Activated T-cell treated with anti-CD3 and anti-CD28 coated beads, Interleukin-2, amount 50 U/mL, for 48 hours (primary cell): ENCODE measurements at regions not wholly inside any gene's neighbourhood (a gene's known extent, or its start where the extent isn't known, plus 50 kb on each side); places are given as distances from the start of the nearest gene placed in this dataset.
"Not testable (repeated sequence)": the region's sequence is repeated elsewhere in the genome, so short reads cannot be mapped to it uniquely, and the experiment has no call there.

Source experiments
- DNase-seq, 2 experiments: peaks; one replicate each; pipeline ENCODE4 v3.0.0-alpha.2; 2020

- no peak for DNase-seq
Measured at GRCh38 chr15:100767001-100767825, 112.4 kb upstream of the ALDH1A3 start.

DNA sequence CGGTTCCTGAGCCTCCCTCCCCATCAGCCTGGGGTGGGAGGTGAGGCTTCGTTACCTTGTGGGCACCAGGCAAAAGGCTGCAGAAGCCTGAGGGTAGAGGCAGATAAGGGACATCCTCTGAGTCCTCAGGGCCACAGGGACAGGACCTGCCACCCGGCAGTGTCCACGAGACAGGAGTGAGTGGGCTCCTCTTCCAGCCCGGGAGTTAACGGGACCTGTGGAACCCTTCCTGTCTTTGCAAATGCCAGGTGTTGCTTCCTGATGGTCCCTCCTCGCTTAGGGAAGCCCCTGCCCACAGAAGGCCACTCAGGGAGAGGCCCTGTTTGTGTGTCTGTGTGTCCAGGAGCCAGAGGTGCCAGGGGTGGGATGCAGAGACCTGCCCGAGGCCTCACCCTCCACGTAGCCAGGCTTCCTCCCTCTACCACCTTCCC is 111.1 kb upstream of the ALDH1A3 start:
- no peak for DNase-seq

DNA sequence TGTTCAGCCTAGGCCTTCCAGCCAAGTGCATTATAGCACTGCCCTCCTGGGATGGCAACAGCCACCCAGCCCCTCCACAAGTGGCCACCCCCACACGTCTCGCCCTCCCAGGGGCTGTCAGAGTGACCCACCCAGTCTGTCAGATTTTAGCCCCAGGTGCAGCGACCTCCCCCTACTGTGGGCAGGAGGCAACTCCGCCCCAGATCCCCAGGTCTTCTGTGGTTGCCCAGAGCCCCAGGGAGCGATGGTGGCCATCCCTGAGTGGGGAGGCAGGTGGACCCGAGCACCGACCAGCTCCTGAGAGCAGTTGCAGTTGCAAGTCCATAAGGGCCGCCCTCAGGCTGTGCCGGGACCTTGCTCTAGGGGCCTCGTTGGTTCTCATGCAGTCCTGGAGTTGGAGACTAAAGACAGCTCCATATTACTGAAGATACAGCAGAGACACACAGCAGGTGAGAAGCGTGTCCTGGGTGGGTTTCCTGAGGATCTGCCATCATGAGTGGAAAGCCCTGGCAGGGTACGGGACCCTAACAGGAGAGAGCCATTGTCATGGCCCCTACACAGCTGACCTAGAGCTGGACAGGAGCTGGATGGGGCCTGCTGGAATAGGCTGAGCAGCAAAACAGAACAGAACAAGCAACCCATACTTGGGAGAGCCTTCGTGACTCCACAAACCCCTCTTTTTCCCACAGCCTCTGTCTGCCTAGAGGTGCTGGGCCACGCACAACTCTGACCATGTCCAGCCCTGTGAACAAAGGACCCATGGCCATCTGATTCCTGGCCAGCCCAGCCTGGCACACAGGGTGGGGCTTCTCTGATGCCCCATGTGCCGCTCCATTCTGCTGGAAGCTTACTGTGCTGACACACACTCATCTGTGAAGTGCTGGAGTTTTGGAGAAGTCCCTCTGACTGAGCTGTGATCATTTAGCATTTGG is 110.3 kb upstream of the ALDH1A3 start:
- DNase-seq = no peak

- DNase-seq = no peak
Measured at GRCh38 chr15:100769975-100770340, 109.7 kb upstream of the ALDH1A3 start.

- no peak for DNase-seq
Measured at GRCh38 chr15:100770661-100771584, 108.7 kb upstream of the ALDH1A3 start.

GRCh38 chr15:100771746-100772145 is 107.9 kb upstream of the ALDH1A3 start:
- DNase-seq = no peak

GRCh38 chr15:100772478-100772877 is 107.2 kb upstream of the ALDH1A3 start:
- no peak for DNase-seq

GRCh38 chr15:100772892-100773520 is 106.6 kb upstream of the ALDH1A3 start:
- DNase-seq = no peak

- not testable (repeated sequence) for DNase-seq
Measured at GRCh38 chr15:100774044-100774443, 105.6 kb upstream of the ALDH1A3 start.

DNA sequence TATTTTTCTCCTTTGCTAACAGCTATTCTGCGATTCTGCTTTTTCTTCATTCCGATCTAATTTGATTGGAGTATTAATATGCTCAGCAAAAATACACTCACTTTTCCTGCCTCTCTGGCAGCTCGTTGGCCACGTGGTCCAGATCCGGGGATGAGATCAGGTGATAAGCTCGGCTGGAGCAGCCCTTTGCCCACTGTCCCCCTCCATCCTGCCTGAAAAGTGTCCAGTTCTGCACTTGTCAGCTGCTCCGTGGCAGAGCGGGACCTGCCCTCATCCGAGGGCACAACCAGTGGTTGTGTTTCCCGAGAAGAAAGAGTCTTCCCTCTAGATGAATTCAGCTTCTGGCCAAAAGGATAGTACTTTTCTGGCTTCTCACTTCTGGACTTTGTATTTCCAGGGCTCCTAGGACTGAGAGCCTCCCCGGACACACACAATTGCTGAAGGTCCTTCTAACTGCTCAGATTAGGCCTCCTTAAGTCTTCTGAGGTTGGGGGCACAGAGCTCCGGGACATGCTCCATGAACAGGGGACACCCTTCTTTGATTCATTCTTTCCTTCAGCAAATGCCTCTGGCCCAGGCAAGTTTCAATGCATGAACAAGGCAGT is 103.9 kb upstream of the ALDH1A3 start:
- DNase-seq = no peak

DNA sequence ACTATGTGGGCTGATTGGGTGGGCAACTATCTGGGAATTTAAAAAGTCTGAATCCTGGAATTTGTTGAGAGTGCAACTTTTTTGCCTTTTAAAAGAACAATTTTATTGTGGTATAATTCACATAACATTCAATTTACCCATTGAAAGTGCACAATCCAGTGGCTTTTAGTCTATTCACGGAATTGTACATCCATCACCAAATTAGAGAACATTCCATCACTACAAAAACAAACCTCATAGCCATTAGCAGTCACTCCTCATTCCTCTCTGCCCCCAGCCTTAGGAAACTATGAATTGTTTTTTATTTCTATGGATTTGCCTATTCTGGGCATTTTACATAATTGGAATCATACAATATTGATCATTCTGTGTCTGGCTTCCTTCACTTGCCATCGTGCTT is 101.8 kb upstream of the ALDH1A3 start:
- no peak for DNase-seq

- DNase-seq = no peak
Measured at GRCh38 chr15:100778831-100779288, 100.8 kb upstream of the ALDH1A3 start.

DNA sequence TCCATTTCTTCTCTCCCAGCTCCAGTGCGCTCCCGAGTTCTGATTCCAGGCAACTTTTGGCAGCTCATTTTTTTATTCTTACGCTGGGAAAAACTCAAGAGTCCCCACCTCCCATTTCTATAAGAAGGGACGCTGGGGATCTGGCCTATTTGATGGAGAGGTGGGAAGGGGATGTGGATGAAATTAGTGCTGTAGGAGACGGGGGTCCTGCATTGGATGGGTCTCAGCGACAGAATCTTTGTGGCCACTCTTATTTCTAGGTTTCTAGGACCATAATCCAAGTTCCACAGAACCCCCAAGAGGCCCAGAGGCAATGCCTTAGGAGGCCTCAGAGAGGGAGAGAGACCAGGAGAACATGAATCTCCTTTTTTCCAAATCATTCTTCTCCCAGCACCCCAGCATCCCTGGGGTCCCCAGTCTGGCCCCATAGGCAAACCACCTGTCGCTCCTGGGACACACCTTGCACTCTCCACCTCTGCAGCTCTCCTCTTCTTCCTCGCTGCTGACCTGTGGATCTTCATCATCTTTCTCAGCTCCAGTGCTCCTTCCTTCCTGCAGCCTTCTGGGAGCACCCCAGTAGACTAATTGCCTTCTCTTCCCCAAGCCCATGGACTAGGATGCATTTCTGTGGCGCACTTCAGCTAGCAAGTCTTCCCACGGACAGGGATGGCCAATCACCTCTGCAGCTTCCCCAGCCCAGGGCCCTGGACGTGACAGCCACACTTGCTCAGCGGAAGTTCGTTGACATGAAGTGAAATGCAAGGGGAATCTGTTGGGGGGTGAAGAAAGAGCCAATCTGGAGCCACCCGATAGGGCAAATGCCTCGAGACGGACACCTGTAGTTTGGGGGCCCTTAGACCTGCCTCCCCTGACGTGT is 100.1 kb upstream of the ALDH1A3 start:
- peak in 1 of 2 experiments; percentile 5 for DNase-seq

- no peak for DNase-seq
Measured at GRCh38 chr15:100780208-100780800, 99.3 kb upstream of the ALDH1A3 start.

DNA sequence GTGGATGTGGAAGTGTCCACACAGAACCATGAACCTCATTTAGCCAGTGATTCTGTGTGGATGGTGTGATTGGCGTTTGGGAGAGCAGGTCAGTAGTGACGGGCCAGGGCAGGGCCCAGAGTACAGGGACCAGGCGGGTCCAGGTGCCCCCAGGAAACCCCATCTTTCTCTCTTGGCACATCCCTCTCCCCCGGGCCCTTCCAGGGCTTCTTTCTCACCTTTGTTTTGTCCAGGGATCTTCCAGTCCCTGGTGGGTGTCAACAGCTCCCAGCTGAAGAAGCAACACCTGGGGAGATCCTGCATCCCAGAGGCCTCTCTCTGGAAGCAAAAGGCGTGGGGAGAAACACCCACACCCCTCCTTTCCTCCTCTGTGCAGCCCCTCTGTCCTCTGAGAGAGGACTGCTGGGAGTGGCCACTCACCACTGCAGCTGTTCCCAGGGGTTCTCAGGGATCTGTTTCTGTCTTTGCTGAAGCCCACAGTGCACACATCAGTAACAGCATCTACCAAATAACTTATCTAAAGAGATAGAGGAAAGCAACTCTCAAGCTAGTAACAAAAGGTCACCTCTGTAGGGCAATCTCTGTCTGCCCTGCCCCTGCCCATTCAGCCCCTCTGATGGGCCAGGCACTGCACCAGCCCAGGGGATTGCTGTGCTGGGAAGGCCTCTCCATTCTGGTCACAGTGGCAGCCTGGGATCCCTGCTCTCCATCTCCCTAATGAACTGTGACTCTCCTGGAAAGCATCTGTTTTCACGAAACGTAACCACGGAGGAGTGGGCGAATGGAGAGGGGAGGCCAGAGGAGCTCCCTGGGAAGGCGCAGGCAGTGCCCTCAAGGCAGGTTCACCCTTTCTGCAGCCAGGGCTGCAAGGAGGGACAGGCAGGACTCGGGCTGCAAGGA is 98.3 kb upstream of the ALDH1A3 start:
- DNase-seq = no peak

GRCh38 chr15:100781961-100782530 is 97.6 kb upstream of the ALDH1A3 start:
- DNase-seq = no peak

DNA sequence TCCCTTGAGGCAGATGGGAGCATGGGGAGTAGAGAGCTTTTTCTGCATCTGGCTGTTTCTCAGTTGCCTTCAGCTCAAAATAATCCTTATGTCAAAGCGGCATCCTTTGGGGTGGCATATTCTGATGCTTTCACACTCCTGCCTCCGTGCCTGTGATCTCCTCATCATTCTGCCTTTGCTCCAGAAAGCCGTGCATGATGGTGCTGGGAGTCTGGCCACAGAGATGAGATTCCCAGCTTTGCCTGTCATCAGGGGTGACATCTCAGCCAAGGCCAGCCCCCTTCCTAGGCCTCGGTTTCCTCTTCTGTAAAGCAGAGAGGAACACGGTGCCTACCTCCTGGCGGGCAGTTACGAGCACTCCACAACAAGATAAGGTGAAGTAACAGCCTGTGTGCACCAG is 96.3 kb upstream of the ALDH1A3 start:
- DNase-seq = no peak

DNA sequence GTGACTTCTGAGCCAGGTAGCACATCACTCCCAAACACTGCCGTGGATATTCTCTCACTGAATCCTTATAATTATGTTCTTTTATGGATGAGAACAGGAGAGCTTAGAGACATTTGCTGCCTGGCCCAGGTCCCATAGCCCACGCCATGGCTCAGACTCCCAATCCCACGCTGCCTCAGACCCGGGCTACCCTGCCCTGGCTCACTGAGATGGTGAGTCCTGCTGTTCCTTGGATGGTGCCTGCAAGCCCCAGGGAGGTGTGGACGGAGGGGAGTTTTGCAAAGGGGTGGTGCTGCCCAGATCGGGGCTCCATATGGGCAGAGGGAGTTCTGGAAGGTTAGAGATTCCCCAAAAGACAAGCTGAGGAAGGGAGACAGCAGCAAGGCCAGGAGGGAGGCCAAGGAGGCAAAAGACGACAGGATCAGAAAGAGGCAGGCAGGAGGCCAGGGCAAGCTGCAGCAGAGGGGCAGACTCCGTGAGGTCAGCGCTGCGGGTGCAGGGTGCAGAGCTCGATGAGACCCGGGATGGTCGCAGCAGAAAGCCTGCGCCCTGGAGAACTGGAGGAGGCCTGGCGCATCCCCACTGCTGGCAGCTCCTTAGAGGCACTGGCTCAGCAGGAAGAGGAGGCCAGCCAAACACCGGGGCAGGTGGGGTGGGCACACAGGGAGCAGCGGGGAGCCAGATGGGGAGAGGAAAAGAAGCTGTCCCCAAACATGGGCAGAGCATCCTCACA is 95.7 kb upstream of the ALDH1A3 start:
- DNase-seq = no peak
